ENCODE measurements at regions not wholly inside any gene's neighbourhood (a gene's known extent, or its start where the extent isn't known, plus 50 kb on each side); places are given as distances from the start of the nearest gene placed in this dataset.
"Not testable (repeated sequence)": the region's sequence is repeated elsewhere in the genome, so short reads cannot be mapped to it uniquely, and the experiment has no call there.

DNA sequence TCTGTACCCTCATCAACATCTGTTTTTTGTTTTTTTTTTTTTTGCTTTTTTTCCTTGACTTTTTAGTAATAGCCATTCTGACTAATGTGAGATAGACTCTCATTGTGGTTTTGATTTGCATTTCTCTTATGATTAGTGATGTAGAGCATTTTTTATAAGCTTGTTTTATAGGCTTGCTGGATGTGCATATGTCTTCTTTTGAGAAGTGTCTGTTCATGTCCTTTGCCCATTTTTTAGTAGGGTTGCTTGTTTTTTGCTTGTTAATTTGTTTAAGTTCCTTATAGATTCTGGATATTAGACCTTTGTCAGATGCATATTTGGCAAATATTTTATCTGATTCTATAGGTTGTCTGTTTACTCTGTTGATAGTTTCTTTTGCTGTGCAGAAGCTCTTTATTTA is 53.5 kb upstream of the FAR1 start:
- H3K9me3 ChIP-seq, result peaks cover 0 to 51% (median 2%) of the 10 kb centered on the region in 4 donors
- not testable (repeated sequence) for H3K4me1 ChIP-seq; H3K36me3 ChIP-seq; H3K27ac ChIP-seq; H3K4me3 ChIP-seq; H3K27me3 ChIP-seq; DNase-seq (ENCODE audit: low spot score in 2 of 2)

GRCh38 chr11:13608656-13609055 is 59.8 kb upstream of the FAR1 start:
- no peak overlapping the region for H3K4me3 ChIP-seq
- H3K27ac ChIP-seq, result no peak overlapping the region
- no peaks in the 10 kb centered on the region for H3K27me3 ChIP-seq
- peaks cover 0 to 4% (median 0%) of the 10 kb centered on the region in 4 donors for H3K9me3 ChIP-seq
- H3K36me3 ChIP-seq, result no peaks in the 10 kb centered on the region
- DNase-seq (ENCODE audit: low spot score in 2 of 2), result no peak
- H3K4me1 ChIP-seq, result no peaks in the 10 kb centered on the region
- WGBS, 2 donors, result 47 to 67% methylated on average over 2 of the region's 2 CpGs
- no peak for TF ChIP-seq POLR2A (IDR thresholded peaks at IDR 0.05)
- no peak for TF ChIP-seq CTCF (IDR thresholded peaks at IDR 0.05)
- no peak for TF ChIP-seq EP300 (IDR thresholded peaks at IDR 0.05)

- Histone ChIP-seq H3K4me3 (no peak overlapping the region), H3K9me3 (no peaks in the 10 kb centered on the region), H3K27me3 (no peaks in the 10 kb centered on the region), H3K27ac (no peak overlapping the region), H3K4me1 (no peaks in the 10 kb centered on the region), H3K36me3 (no peaks in the 10 kb centered on the region)
- no peak for TF ChIP-seq EP300 (IDR thresholded peaks at IDR 0.05)
- TF ChIP-seq POLR2A (IDR thresholded peaks at IDR 0.05), result no peak
- TF ChIP-seq CTCF (IDR thresholded peaks at IDR 0.05), result no peak
- DNase-seq (ENCODE audit: low spot score in 2 of 2), result no peak
- 48 to 51% methylated on average over 2 of the region's 2 CpGs for WGBS, 2 donors
Measured at GRCh38 chr11:13606701-13607100, 61.8 kb upstream of the FAR1 start.

- Histone ChIP-seq H3K36me3 (no peaks in the 10 kb centered on the region), H3K9me3 (no peaks in the 10 kb centered on the region), H3K4me1 (no peaks in the 10 kb centered on the region), H3K4me3 (no peak overlapping the region), H3K27ac (no peak overlapping the region), H3K27me3 (no peaks in the 10 kb centered on the region)
- DNase-seq (ENCODE audit: low spot score in 2 of 2), result no peak
- 27 to 63% methylated on average over 1 of the region's 1 CpG for WGBS, 2 donors
- no peak for TF ChIP-seq POLR2A (IDR thresholded peaks at IDR 0.05)
Measured at GRCh38 chr11:13603661-13604060, 64.8 kb upstream of the FAR1 start.

DNA sequence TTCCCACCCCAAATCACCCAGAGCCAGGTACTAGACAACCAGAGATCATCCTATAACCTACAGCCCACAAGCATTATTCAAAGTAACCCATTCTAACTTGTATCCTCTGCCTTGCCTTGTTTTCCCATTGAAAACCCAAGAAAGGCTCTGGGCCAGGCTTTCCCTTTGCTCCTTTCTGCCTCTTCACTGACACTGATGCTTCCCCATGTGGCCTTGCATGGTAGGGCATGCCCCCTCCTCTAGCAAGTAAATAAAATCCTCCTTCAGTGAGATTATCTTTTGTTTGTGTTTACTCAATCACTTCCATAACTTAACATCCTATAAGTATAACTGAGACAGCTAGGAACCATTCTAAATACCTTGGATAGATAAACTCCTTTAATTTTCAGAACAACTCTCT is 65.6 kb upstream of the FAR1 start:
- Histone ChIP-seq H3K4me3 (no peak overlapping the region), H3K9me3 (no peaks in the 10 kb centered on the region)
- TF ChIP-seq POLR2A (IDR thresholded peaks at IDR 0.05) (no peak), CTCF (IDR thresholded peaks at IDR 0.05) (no peak), EP300 (IDR thresholded peaks at IDR 0.05) (no peak)

GRCh38 chr11:13596611-13597326 is 71.7 kb upstream of the FAR1 start:
- TF ChIP-seq CTCF (IDR thresholded peaks at IDR 0.05), result no peak
- TF ChIP-seq POLR2A (IDR thresholded peaks at IDR 0.05), result no peak
- TF ChIP-seq EP300 (IDR thresholded peaks at IDR 0.05), result no peak
- H3K27ac ChIP-seq, result no peak overlapping the region
- 53 to 59% methylated on average over 6 of the region's 6 CpGs for WGBS, 2 donors
- no peaks in the 10 kb centered on the region for H3K4me1 ChIP-seq
- no peak overlapping the region for H3K4me3 ChIP-seq
- no peaks in the 10 kb centered on the region for H3K27me3 ChIP-seq
- no peaks in the 10 kb centered on the region for H3K36me3 ChIP-seq
- DNase-seq (ENCODE audit: low spot score in 2 of 2), result no peak
- H3K9me3 ChIP-seq, result no peaks in the 10 kb centered on the region

More for the DNA sequence above, 65.6 kb upstream of the FAR1 start:
- H3K36me3 ChIP-seq, result no peaks in the 10 kb centered on the region
- no peaks in the 10 kb centered on the region for H3K27me3 ChIP-seq
- no peak overlapping the region for H3K27ac ChIP-seq
- no peak for DNase-seq (ENCODE audit: low spot score in 2 of 2)
- no peaks in the 10 kb centered on the region for H3K4me1 ChIP-seq

All from tibial nerve (tissue), 4 donors.